Muscle of leg (tissue), 3 donors: ENCODE measurements at regions not wholly inside any gene's neighbourhood (a gene's known extent, or its start where the extent isn't known, plus 50 kb on each side); places are given as distances from the start of the nearest gene placed in this dataset.

Experiments used
- DNase-seq: peaks from one replicate; pipeline ENCODE4 v3.0.0; 2013
- H3K27ac ChIP-seq: one replicate; pipeline ENCODE4 v1.5.1; 2013; ENCODE audit warnings: mild to moderate bottlenecking, low read length, control low read depth
- H3K27me3 ChIP-seq: one replicate; pipeline ENCODE4 v1.6.1; 2013; ENCODE audit warnings: low read length; ENCODE audit not compliant: control insufficient read depth, insufficient read depth
- H3K36me3 ChIP-seq: one replicate; pipeline ENCODE4 v1.6.1; 2013; ENCODE audit warnings: low read length; ENCODE audit not compliant: control insufficient read depth, insufficient read depth
- H3K4me1 ChIP-seq: one replicate; pipeline ENCODE4 v1.6.1; 2013; ENCODE audit warnings: low read length; ENCODE audit not compliant: control insufficient read depth, insufficient read depth
- H3K4me3 ChIP-seq: one replicate; pipeline ENCODE4 v1.5.1; 2013; ENCODE audit warnings: low read length, control low read depth
- H3K9me3 ChIP-seq: replicated peaks from 2 replicates; pipeline ENCODE4 v1.6.1; 2013; ENCODE audit warnings: low read depth, low read length; ENCODE audit not compliant: control insufficient read depth
- WGBS: methylation state at CpG from one replicate; pipeline ENCODE4 v1.1.5; 2013; ENCODE audit warnings: missing lambda C conversion rate; ENCODE audit not compliant: insufficient coverage; 5-methylcytosine and 5-hydroxymethylcytosine counted together

GRCh38 chr13:111049791-111050538 lies 65.1 kb upstream of the ARHGEF7 start:
- H3K36me3 ChIP-seq = no peaks in the 10 kb centered on the region
- no peaks in the 10 kb centered on the region for H3K27me3 ChIP-seq
- no peak overlapping the region for H3K27ac ChIP-seq
- H3K4me3 ChIP-seq = no peak overlapping the region
- peak; percentile 49 for DNase-seq
- WGBS = 87% methylated on average over 10 of the region's 19 CpGs
- H3K4me1 ChIP-seq = peaks cover 36% of the 10 kb centered on the region
- H3K9me3 ChIP-seq = no peaks in the 10 kb centered on the region

- Histone ChIP-seq H3K36me3 (no peaks in the 10 kb centered on the region), H3K9me3 (no peaks in the 10 kb centered on the region), H3K27me3 (no peaks in the 10 kb centered on the region), H3K27ac (no peak overlapping the region), H3K4me3 (no peak overlapping the region), H3K4me1 (peaks cover 42% of the 10 kb centered on the region)
- DNase-seq = no peak
- WGBS = 88% methylated on average over 4 of the region's 8 CpGs
These were observed 66.7 kb upstream of the ARHGEF7 start for GRCh38 chr13:111048387-111048786.

- Histone ChIP-seq H3K4me1 (peaks cover 43% of the 10 kb centered on the region), H3K4me3 (no peak overlapping the region), H3K27ac (peak overlapping the region; percentile 77), H3K9me3 (no peaks in the 10 kb centered on the region), H3K36me3 (no peaks in the 10 kb centered on the region), H3K27me3 (no peaks in the 10 kb centered on the region)
- DNase-seq = no peak
- WGBS = 86% methylated on average over 1 of the region's 5 CpGs
These were observed 67.8 kb upstream of the ARHGEF7 start for GRCh38 chr13:111047326-111047725.

- DNase-seq = peak; percentile 90
- H3K27me3 ChIP-seq = no peaks in the 10 kb centered on the region
- H3K36me3 ChIP-seq = no peaks in the 10 kb centered on the region
- H3K4me1 ChIP-seq = peaks cover 40% of the 10 kb centered on the region
- 78% methylated on average over 5 of the region's 9 CpGs for WGBS
- H3K27ac ChIP-seq = peak overlapping the region; percentile 77
- H3K4me3 ChIP-seq = no peak overlapping the region
- no peaks in the 10 kb centered on the region for H3K9me3 ChIP-seq
These were observed 68.4 kb upstream of the ARHGEF7 start for GRCh38 chr13:111046590-111047141.

GRCh38 chr13:111045170-111045569 lies 69.9 kb upstream of the ARHGEF7 start:
- Histone ChIP-seq H3K4me1 (peaks cover 27% of the 10 kb centered on the region), H3K36me3 (no peaks in the 10 kb centered on the region), H3K27ac (no peak overlapping the region), H3K27me3 (no peaks in the 10 kb centered on the region), H3K9me3 (no peaks in the 10 kb centered on the region), H3K4me3 (no peak overlapping the region)
- DNase-seq = no peak
- WGBS = 85% methylated on average over 7 of the region's 10 CpGs

GRCh38 chr13:111044087-111044830 lies 70.9 kb upstream of the ARHGEF7 start:
- Histone ChIP-seq H3K27me3 (no peaks in the 10 kb centered on the region), H3K27ac (no peak overlapping the region), H3K4me1 (peaks cover 27% of the 10 kb centered on the region), H3K4me3 (no peak overlapping the region), H3K36me3 (no peaks in the 10 kb centered on the region), H3K9me3 (no peaks in the 10 kb centered on the region)
- no peak for DNase-seq
- whole genome bisulfite sequencing = 94% methylated on average over 19 of the region's 19 CpGs

GRCh38 chr13:111043575-111043982 lies 71.5 kb upstream of the ARHGEF7 start:
- peak; percentile 59 for DNase-seq
- Histone ChIP-seq H3K27me3 (no peaks in the 10 kb centered on the region), H3K36me3 (no peaks in the 10 kb centered on the region), H3K4me1 (peaks cover 30% of the 10 kb centered on the region), H3K9me3 (no peaks in the 10 kb centered on the region), H3K27ac (no peak overlapping the region), H3K4me3 (no peak overlapping the region)
- 85% methylated on average over 8 of the region's 12 CpGs for WGBS

- Histone ChIP-seq H3K27ac (no peak overlapping the region), H3K4me1 (peaks cover 32% of the 10 kb centered on the region), H3K4me3 (no peak overlapping the region), H3K27me3 (no peaks in the 10 kb centered on the region), H3K9me3 (no peaks in the 10 kb centered on the region), H3K36me3 (no peaks in the 10 kb centered on the region)
- 76% methylated on average over 10 of the region's 11 CpGs for WGBS
- no peak for DNase-seq
These were observed 72.4 kb upstream of the ARHGEF7 start for GRCh38 chr13:111042661-111043226.

GRCh38 chr13:111040830-111041229 lies 74.3 kb upstream of the ARHGEF7 start:
- Histone ChIP-seq H3K36me3 (no peaks in the 10 kb centered on the region), H3K27me3 (peaks cover under 1% of the 10 kb centered on the region), H3K27ac (no peak overlapping the region), H3K4me1 (peaks cover 26% of the 10 kb centered on the region), H3K9me3 (no peaks in the 10 kb centered on the region), H3K4me3 (no peak overlapping the region)
- DNase-seq = no peak
- 60% methylated on average over 1 of the region's 7 CpGs for WGBS

- no peak overlapping the region for H3K27ac ChIP-seq
- H3K4me3 ChIP-seq = no peak overlapping the region
- 64% methylated on average over 1 of the region's 5 CpGs for WGBS
- H3K4me1 ChIP-seq = peaks cover 18% of the 10 kb centered on the region
- peaks cover 2% of the 10 kb centered on the region for H3K27me3 ChIP-seq
- H3K36me3 ChIP-seq = no peaks in the 10 kb centered on the region
- H3K9me3 ChIP-seq = no peaks in the 10 kb centered on the region
- DNase-seq = no peak
These were observed 75.4 kb upstream of the ARHGEF7 start for GRCh38 chr13:111039735-111040134.
